Colon (tissue), 2 donors: ENCODE measurements at regions not wholly inside any gene's neighbourhood (a gene's known extent, or its start where the extent isn't known, plus 50 kb on each side); places are given as distances from the start of the nearest gene placed in this dataset.
"Not testable (repeated sequence)": the region's sequence is repeated elsewhere in the genome, so short reads cannot be mapped to it uniquely, and the experiment has no call there.

Source experiments
- FAIRE-seq: peaks from 2 replicates; lab custom pipeline; 2012; peaks lifted over from hg19 to GRCh38; lab: Jason Lieb, UNC
- donor health status: control.
- donor health status: control.

GRCh38 chr20:53664121-53664520 is 70.5 kb upstream of the ZNF217 start:
- FAIRE-seq: no peak

- not testable (repeated sequence) for FAIRE-seq
Measured at GRCh38 chr20:53663521-53663920, 69.9 kb upstream of the ZNF217 start.

- FAIRE-seq: no peak
Measured at GRCh38 chr20:53662595-53662994, 69.0 kb upstream of the ZNF217 start.

GRCh38 chr20:53660947-53661381 is 67.3 kb upstream of the ZNF217 start:
- FAIRE-seq: no peak

GRCh38 chr20:53660078-53660909 is 66.7 kb upstream of the ZNF217 start:
- no peak for FAIRE-seq

- no peak for FAIRE-seq
Measured at GRCh38 chr20:53658973-53659372, 65.3 kb upstream of the ZNF217 start.

GRCh38 chr20:53658322-53658721 is 64.7 kb upstream of the ZNF217 start:
- FAIRE-seq: no peak

- no peak for FAIRE-seq
Measured at GRCh38 chr20:53657732-53658131, 64.1 kb upstream of the ZNF217 start.

GRCh38 chr20:53657279-53657678 is 63.6 kb upstream of the ZNF217 start:
- FAIRE-seq: no peak

- no peak for FAIRE-seq
Measured at GRCh38 chr20:53656293-53657202, 62.9 kb upstream of the ZNF217 start.

GRCh38 chr20:53655625-53656292 is 62.1 kb upstream of the ZNF217 start:
- no peak for FAIRE-seq

- FAIRE-seq: no peak
Measured at GRCh38 chr20:53654932-53655624, 61.4 kb upstream of the ZNF217 start.

- FAIRE-seq: not testable (repeated sequence)
Measured at GRCh38 chr20:53654521-53654920, 60.9 kb upstream of the ZNF217 start.

- FAIRE-seq: no peak
Measured at GRCh38 chr20:53652859-53653517, 59.3 kb upstream of the ZNF217 start.

GRCh38 chr20:53652090-53652858 is 58.6 kb upstream of the ZNF217 start:
- no peak for FAIRE-seq

- FAIRE-seq: not testable (repeated sequence)
Measured at GRCh38 chr20:53649493-53649892, 55.9 kb upstream of the ZNF217 start.

GRCh38 chr20:53647286-53647821 is 53.7 kb upstream of the ZNF217 start:
- no peak for FAIRE-seq

- FAIRE-seq: no peak
Measured at GRCh38 chr20:53646550-53646949, 52.9 kb upstream of the ZNF217 start.

- FAIRE-seq: no peak
Measured at GRCh38 chr20:53645582-53645897, 51.9 kb upstream of the ZNF217 start.

GRCh38 chr20:53644108-53644507 is 50.5 kb upstream of the ZNF217 start:
- not testable (repeated sequence) for FAIRE-seq
